A673 (cell line): ENCODE measurements at regions not wholly inside any gene's neighbourhood (a gene's known extent, or its start where the extent isn't known, plus 50 kb on each side); places are given as distances from the start of the nearest gene placed in this dataset.

ENCODE experiments used
- BruUV-seq: library from RNA; stranded (reverse); fragments of 400-500 nt; replicated peaks from 2 replicates; lab custom pipeline; 2021; lab: Mats Ljungman, UMichigan
- CTCF ChIA-PET: fragments of 300-600 bp; sonication (Branson Sonifier 250); formaldehyde crosslinking; loops from one replicate; lab custom pipeline; 2022; ENCODE audit warnings: antibody characterized with exemption; lab: Charles Lee
- POLR2A ChIA-PET: fragments of 300-600 bp; sonication (Branson Sonifier 250); formaldehyde crosslinking; loops from one replicate; lab custom pipeline; 2022; ENCODE audit warnings: antibody characterized with exemption; ENCODE audit not compliant: low non-redundant PET; lab: Charles Lee
- DNase-seq: peaks from one replicate; pipeline ENCODE4 v3.0.0-alpha.2; 2015; ENCODE audit warnings: low spot score
- H3K27ac ChIP-seq: fragments of 200-600 bp; sonication (generic); 2 replicates; pipeline ENCODE4 v1.5.1; 2016; ENCODE audit warnings: mixed run types, low read depth, mild to moderate bottlenecking, mixed read lengths, antibody characterized with exemption, low read length; ENCODE audit not compliant: poor library complexity, severe bottlenecking
- H3K27me3 ChIP-seq: fragments of 200-600 bp; sonication (generic); replicated peaks from 2 replicates; pipeline ENCODE4 v1.6.1; 2017; ENCODE audit warnings: mixed run types, low read depth, mild to moderate bottlenecking, mixed read lengths, antibody characterized with exemption, low read length; ENCODE audit not compliant: insufficient read depth, poor library complexity
- H3K36me3 ChIP-seq: fragments of 200-600 bp; sonication (generic); 2 replicates; pipeline ENCODE4 v1.6.1; 2016; ENCODE audit warnings: mixed run types, mild to moderate bottlenecking, mixed read lengths, antibody characterized with exemption, low read length; ENCODE audit not compliant: insufficient read depth, poor library complexity, severe bottlenecking
- H3K4me1 ChIP-seq: fragments of 200-600 bp; sonication (generic); 2 replicates; pipeline ENCODE4 v1.6.1; 2017; ENCODE audit warnings: mixed run types, mild to moderate bottlenecking, mixed read lengths, antibody characterized with exemption, low read length; ENCODE audit not compliant: insufficient read depth, poor library complexity, severe bottlenecking
- H3K4me3 ChIP-seq: fragments of 200-600 bp; sonication (generic); 2 replicates; pipeline ENCODE4 v1.5.1; 2016; ENCODE audit warnings: low read depth, mixed run types, mild to moderate bottlenecking, mixed read lengths, low read length; ENCODE audit not compliant: poor library complexity, severe bottlenecking
- H3K9me3 ChIP-seq: fragments of 200-600 bp; sonication (generic); 2 replicates; pipeline ENCODE4 v1.6.1; 2016; ENCODE audit warnings: mixed run types, low read depth, mild to moderate bottlenecking, mixed read lengths, antibody characterized with exemption, low read length; ENCODE audit not compliant: poor library complexity, severe bottlenecking
- CTCF ChIP-seq: fragments of 300-800, 200-600 bp; sonication (generic); conservative IDR thresholded peaks from 2 replicates; pipeline ENCODE4 v1.5.1; 2017; ENCODE audit warnings: low read depth, mild to moderate bottlenecking, antibody characterized with exemption, low read length, moderate library complexity, mixed read lengths
- EZH2 ChIP-seq: fragments of 200-600 bp; sonication (generic); IDR thresholded peaks from 2 replicates; pipeline ENCODE4 v1.6.1; 2017; ENCODE audit warnings: borderline replicate concordance, low read depth, mild to moderate bottlenecking, mixed read lengths, antibody characterized with exemption, low read length; ENCODE audit not compliant: poor library complexity, severe bottlenecking
- intact Hi-C: fragments of 100-400 bp; cut with micrococcal nuclease; formaldehyde crosslinking; loops from one replicate; pipeline ENCODE4 v1.10.0; 2022; ENCODE audit not compliant: unreplicated experiment

DNA sequence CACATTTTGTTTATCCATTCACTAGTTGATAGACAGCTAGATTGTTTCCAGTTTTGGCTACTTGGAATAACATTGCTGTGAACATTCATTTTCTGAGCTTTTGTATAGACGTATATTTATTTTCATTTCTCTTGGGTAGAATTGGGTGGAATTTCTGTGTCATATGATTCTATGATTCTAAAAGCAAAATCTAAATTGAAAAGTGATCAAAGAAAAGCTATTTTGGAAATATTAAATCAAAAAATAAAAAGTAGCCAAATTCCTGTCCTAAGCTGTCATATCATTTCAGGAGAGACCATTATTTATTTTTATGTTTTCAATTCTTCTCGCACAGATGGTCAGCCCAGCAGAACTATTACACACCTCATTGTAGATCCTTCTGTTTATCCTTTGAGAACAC, 229.2 kb downstream of the COL12A1 start:
- H3K27ac ChIP-seq: no peak overlapping the region
- ChIA-PET POLR2A (no interaction called here), CTCF (no interaction called here)
- no peaks in the 10 kb centered on the region for H3K4me1 ChIP-seq
- H3K4me3 ChIP-seq: no peak overlapping the region
- no peak for DNase-seq
- no peak for TF ChIP-seq EZH2
- TF ChIP-seq CTCF: no peak
- no peaks in the 10 kb centered on the region for H3K36me3 ChIP-seq
- H3K9me3 ChIP-seq: no peaks in the 10 kb centered on the region
- no peaks in the 10 kb centered on the region for H3K27me3 ChIP-seq
- BruUV-seq: no TSS peak
- intact Hi-C loops: no loop called here

- ChIA-PET CTCF (no interaction called here), POLR2A (no interaction called here)
- Histone ChIP-seq H3K9me3 (no peaks in the 10 kb centered on the region), H3K36me3 (no peaks in the 10 kb centered on the region), H3K27me3 (no peaks in the 10 kb centered on the region), H3K27ac (no peak overlapping the region), H3K4me3 (no peak overlapping the region), H3K4me1 (no peaks in the 10 kb centered on the region)
- no TSS peak for BruUV-seq
- intact Hi-C loops: no loop called here
- no peak for DNase-seq
- no peak for TF ChIP-seq CTCF
- TF ChIP-seq EZH2: no peak
Observed at GRCh38 chr6:74976026-74976425, 229.8 kb downstream of the COL12A1 start.

- Histone ChIP-seq H3K27me3 (no peaks in the 10 kb centered on the region), H3K27ac (no peak overlapping the region), H3K36me3 (no peaks in the 10 kb centered on the region), H3K4me3 (no peak overlapping the region), H3K9me3 (no peaks in the 10 kb centered on the region), H3K4me1 (no peaks in the 10 kb centered on the region)
- TF ChIP-seq CTCF (no peak), EZH2 (no peak)
- intact Hi-C loops: no loop called here
- no TSS peak for BruUV-seq
- POLR2A ChIA-PET: no interaction called here
- CTCF ChIA-PET: no interaction called here
- no peak for DNase-seq
Observed at GRCh38 chr6:74973591-74973990, 232.3 kb downstream of the COL12A1 start.
